ENCODE measurements at regions not wholly inside any gene's neighbourhood (a gene's known extent, or its start where the extent isn't known, plus 50 kb on each side); places are given as distances from the start of the nearest gene placed in this dataset.
"Not testable (repeated sequence)": the region's sequence is repeated elsewhere in the genome, so short reads cannot be mapped to it uniquely, and the experiment has no call there.

DNA sequence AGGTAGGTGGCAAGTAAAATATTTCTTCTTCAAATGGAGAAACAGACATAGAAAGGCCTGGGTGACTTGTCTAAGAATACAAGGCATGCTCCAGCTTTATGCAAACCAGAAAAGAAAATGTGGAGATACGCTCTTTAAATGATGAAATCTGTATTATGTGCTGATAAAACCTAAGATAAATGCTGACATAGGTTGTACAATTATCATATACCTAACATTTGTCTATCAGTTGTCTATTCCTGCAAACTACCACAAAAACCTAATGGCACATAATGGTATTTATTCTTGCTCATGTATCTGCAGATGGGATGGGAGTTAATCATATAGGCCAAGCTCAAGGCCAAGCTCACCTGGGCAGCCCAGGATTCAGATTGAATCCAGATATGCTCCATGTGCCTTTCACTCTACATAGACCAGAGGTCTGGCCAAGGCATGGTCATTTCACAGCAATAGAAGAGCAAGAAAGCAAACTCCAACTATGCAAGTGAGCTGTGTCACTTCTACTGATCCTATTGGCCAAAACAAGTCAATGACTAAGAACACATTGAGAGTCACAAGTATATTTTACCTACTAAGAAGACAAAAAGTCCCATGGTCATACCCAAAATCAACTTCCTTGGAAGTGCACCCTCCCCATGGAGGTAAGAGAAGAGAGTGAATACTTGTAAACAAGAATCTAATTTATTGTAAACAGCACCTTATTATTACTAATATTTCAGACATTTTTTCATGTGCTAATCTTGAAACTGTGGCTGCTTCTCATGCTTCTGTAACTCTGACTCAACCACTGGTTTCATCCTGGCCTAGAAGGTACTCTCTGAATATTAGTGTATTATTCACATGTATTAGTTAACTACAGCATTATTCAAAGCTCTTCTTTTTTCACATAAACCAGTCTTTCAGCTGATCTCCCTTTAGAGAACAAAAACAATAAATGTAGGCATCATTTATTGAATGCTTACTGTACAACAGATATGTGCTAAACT is 270.7 kb upstream of the SOX9 start:
- DNase-seq, result no peak

DNA sequence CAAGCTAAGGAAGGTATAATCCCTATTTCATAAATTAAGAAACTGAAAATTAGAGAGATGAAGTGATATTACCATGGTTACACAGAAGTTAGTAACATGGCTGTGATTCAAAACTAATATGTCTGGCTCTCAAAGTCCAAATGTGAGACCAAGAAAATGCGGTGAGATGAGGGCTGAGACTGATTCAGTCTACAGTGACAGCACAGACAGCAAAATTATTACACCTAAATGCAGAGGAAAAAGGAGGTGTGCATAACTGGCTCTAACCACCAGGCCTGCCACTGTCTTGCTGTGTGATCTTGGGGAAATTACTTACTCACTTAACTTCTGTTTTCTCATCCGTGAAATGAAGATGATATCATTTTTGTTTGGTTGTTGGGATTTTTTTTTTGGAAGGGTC is 270.0 kb upstream of the SOX9 start:
- DNase-seq, result no peak

DNA sequence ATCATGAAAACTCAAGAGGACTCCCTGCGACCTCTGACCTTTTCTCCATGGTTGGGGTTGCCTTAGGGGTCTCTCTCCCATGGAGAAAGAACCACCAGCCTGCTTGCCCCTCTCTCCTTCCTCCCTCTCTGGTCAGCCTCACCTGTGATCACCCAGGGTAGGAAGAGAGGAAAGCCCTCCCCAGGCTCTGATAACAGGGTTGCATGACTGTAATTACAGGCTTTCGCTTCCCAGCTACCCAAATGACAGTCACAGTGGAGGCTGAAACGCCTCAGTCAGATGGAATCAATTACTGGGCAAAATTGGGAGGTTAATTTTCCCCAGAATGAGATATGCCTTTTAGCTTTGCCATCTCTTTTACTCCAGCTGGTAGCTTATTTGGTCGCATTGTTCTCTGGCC is 265.8 kb upstream of the SOX9 start:
- DNase-seq, result no peak

DNA sequence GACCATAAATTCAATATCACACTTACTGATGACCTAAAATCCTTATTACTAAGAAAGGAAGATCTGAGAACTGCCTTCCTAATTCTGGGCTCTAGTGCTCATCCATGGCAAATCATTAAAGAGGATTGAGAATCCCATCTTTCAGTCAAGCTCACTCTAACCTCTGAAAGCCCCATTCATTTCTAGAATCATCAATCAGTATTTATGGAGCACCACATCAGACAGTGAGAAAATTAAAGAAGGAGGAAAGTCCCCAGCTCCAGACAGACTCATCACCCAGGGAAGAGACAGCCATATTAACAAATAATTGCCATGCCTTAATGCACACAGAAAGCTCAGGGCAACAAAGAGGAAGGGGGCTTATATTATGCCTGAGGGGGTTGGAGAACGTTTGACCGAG is 256.1 kb upstream of the SOX9 start:
- DNase-seq, result no peak

DNA sequence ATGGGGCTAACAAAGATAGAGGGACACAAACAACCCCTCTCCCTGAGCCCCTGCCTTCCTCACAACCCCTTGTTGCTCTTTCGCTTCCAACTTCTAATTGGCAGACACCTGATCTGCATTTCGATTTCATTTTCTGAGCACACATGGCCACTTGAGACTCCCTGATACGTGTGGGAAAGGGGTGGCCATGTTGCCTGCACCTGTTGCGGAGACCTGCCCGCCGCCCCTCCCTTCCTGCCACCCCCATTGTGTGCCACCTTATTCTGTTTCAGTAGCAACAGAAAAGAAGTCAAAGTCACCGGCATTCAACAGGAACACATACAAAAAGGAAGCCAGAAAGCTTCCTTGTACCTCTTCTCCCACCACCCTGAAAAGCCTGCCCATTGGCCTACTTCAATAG is 254.7 kb upstream of the SOX9 start:
- no peak for DNase-seq

DNA sequence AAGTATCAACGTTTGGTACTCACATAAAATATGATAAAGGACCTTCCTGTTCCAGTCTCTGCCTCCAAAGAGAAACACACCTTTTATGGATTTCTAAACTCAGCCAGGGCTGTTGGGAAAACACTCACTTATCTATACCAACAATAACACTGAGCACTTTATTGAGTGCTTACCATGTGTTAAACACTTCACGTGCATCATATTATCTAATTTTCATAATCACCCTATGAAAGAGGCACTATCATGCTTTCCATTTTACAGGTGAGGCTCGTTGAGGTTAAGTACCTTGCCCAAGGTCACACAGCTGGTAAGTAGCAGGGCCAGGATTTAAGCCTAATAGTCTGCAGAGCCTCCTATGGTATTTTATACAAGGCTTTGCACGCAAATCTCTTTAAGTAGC is 251.5 kb upstream of the SOX9 start:
- DNase-seq, result no peak

DNA sequence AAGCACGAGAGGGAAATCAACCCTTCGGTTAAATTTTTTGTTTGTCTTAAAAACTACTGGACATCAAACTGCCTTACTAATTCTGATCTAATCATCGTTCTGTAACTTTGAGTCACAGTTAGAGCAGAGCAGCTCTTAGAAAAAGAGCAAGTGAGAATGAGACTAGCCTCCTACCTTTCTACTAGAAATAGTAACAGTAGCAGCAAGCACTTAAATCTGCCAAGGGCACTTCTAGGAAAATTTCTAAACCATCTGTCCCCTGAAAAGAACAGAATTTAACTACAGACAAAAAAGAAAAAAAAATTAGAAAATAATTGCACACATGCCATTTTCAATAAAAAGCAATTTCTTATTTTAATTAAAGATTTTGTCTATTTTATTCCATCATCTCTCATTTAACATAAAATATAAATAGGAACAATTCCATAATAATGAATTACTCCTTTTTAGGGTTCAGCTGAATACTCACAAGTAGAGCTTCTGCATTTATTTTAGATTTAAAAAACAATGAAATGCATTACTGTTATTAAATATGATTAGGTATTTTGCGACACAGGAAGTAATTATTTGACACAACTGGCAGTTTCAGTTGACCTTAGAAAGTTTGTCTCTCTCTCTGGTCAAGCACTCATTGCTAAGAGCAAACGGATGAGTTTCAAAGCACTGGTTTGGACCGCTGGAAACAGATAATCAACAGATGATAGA is 250.8 kb upstream of the SOX9 start:
- no peak for DNase-seq

DNA sequence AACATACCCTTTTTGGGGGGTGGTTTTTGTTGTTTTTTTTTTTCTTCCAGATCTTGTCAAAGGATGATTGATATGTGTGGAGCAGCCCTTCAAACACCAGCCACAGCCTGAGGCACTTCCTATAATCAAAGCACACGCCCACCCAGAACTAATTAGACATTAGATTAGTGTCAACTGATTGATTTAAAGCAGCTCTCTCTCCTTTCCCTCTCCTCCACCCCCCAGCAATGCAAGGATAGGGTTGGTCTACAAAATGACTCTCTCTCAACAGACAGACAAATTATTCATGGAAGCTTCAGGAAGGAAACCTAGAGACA is 250.3 kb upstream of the SOX9 start:
- DNase-seq, result no peak

DNA sequence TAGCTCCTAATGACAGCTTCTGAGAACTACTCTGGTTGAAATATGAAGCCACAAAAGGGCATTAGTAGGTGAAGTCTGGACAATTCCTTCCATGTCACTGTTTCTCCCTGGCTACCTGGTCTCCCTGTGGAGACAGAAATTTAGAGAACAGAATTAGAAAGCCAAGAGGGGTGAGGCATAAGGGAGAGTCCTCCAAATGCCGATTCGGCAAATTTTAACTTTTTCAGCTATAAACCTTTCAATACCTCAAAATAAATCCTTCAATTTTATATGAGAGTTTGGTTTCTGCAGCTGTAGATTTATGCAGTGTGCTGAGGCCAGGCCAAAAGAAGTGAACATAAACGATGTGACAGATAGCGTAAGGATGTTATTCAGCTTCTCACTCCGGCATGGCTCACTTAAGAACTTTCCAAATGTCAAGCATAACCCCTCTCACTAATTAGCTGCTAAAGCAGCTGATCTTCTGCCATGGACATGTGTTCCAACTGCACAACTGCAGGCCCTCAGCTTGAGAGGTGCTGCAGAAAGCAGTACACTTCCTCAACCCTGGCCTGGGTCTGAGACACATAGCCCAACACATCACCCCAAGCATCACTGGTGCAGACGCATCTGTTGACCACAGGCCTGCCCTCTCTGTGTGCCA is 247.9 kb upstream of the SOX9 start:
- DNase-seq, result no peak

DNA sequence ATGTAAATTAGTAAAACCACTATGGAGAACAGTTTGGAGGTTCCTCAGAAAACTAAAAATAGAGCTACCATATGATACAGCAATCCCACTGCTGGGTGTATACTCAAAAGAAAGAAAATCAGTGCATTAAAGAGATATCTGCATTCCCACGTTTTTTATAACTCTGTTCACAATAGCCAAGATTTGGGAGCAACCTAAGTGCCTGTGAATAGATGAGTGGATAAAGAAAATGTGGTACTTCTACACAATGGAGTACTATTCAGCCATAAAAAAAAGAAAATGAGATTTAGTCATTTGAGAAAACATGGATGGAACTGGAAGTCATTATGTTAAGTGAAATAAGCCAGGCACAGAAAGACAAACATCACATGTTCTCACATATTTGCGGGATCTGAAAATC is 246.0 kb upstream of the SOX9 start:
- not testable (repeated sequence) for DNase-seq

DNA sequence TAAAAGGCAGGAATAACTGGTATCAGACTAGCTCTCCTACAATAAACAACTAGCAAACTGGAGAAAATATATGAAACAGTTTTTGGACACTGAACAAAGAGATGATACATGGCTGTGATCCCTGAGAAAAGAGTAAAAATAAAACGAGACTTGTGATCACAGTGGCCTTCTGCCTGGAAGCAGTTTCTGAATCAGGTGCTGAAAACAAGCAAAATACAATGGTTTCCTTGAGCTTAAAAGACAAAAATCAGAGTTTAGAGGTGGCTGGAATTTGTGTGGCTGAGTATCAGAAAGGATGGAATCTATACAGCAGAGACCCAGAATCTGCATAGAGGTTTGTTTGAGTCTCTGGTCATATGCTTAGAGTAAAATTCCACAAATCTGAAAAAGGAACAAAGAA is 242.5 kb upstream of the SOX9 start:
- no peak for DNase-seq

DNA sequence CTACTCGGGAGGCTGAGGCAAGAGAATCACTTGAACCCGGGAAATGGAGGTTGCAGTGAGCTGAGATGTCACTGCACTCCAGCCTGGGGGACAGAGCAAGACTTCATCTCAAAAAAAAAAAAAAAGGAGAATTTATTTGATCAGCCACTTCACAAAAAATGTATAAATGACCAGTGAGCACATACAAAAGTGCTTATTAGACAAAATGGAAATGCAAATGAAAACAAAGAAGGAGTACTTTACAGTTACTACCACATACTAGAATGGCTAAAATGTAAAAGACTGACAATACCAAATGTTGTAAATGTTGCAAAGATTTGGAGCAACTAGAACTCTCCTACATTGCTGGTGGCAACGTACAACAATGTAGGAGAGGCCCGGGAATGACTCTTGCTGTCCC is 241.8 kb upstream of the SOX9 start:
- DNase-seq, result no peak

DNA sequence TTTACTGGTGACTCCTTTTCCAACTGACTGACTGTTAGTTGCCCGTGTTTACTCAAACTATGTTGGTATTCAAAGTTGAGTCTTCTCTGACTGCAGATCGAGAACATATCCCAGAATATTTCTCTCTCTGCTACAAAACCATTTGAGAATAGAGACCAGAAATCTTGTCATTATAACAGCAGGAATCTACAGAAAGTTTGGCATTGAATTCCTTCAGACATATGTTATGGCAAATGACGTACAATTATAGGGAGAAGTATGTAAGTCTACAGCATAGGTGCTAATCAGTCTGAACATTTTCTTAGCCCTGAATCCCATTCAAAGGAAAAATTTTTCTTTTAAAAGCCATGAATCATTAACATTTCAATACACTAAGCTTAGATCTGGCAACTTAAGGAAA is 239.8 kb upstream of the SOX9 start:
- DNase-seq, result no peak

DNA sequence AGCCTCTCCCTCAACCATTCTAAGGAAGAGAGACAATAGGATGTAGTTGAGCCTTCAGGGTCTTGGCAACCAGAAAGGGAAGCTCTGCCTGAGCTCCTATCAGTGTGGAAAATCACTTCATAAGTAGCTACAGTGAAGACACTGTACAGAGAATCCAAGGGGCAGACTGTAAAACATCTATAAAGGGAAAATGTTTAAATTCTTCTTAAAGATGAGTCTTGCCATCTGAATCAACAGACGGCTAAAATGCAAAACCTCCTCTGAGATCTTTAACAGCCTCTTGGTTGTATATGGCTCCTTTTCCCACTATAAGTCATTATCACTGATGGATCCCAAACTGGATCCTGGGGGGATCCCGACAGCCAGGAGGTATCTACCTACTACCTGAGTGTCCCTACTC is 239.2 kb upstream of the SOX9 start:
- DNase-seq, result no peak

DNA sequence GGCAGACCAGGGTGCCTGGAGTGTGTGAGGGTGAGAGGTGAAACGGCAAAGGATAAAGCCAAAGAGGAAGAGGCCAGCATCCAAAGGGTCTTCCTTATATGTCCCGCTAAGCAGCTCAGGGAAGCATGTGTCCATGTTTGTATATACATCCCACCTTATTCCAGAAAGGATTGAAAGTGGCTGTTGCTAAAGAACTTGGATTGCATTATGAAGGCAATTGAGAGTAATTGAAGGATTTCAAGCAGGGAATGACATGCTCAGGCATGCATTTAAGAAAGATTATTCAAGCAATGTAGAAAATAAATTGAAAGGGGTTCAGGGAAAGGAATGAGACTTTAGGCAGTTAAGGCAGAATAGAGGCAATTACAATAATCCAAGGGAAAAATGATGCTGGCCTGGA is 237.6 kb upstream of the SOX9 start:
- DNase-seq, result no peak

DNA sequence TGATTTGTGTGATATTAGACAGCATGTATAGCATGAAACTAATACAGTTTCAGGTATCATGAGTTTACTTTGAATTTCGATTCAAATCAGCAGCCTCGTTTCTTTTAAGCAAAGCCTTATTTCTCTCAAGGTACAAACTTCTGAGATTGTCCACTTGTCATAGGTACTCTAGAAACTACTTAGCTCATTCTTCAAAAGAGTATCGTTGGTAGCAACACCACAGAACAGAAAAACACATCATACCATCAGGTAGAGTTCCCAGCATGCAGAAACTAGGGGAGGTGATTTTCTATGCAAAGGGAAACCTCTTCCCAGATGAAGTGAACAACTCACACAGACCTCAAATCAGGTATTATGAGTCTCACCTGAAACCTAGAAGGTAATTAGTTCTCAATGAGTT is 237.0 kb upstream of the SOX9 start:
- DNase-seq, result no peak

DNA sequence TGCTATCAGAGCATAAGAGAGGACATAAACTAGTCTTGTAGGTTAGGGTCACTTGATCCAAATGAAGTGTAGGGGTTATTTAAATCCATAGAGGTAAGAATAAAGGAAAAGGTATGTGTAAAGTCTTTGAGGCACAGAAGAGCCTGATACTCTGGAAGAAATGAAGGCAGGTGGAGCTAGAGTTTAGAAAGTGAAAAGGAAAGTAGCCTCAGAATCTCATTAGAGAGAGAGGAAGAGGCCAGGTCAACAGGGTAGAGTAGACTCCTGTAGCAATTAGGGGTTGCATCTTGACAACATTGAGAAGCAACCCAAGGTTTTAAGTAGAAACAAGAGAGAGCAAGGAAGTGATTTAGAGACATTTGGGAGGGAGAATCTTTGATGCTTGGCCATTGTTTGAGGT is 235.2 kb upstream of the SOX9 start:
- DNase-seq, result no peak

DNA sequence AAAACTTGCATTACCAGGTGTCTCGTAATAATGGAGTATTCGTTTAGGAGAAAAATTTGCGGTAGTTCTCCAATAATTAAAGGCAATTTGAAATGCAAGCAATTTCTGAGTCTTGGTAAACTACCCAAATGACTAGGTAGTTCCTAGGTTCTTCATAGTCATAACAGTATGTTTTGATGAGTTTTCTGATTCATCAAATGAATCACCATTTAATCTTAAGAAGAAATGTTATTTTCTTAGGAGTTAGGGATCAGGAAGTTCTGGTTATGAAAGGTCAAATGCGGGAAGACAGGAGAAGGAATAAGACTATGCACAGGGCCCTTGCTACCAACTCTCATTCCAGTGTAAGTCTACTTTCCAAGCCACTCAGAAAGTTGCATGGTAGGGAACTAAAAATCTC is 221.5 kb upstream of the SOX9 start:
- DNase-seq, result no peak

DNA sequence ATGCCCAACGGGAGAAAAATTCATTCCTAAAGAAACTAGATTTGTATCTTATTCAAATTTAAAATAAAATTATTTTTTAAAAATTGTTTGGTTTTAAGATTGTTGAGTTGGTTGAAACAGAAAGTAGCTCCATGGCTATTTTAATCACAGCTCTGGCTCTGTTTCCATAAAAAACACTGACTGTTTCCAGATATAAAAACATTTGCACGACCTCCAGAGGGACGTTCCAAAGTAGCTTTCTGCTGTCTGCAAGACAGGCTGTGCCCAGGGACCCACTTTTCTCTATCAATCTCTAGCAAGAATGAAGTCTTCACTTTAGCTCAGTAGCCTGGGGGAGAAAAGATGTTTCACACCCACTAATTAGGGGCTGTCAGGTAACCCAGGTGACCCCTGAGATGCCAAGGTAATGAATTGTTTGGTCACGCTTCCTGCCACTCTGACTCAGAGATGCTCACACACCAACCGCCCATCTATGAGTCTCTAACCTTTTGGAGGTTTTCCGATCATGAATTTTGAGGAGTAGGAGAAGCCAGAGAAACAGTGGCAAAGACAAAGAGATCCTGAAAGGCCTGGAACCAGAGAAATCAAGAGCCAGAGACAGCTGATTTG is 220.1 kb upstream of the SOX9 start:
- DNase-seq, result no peak

DNA sequence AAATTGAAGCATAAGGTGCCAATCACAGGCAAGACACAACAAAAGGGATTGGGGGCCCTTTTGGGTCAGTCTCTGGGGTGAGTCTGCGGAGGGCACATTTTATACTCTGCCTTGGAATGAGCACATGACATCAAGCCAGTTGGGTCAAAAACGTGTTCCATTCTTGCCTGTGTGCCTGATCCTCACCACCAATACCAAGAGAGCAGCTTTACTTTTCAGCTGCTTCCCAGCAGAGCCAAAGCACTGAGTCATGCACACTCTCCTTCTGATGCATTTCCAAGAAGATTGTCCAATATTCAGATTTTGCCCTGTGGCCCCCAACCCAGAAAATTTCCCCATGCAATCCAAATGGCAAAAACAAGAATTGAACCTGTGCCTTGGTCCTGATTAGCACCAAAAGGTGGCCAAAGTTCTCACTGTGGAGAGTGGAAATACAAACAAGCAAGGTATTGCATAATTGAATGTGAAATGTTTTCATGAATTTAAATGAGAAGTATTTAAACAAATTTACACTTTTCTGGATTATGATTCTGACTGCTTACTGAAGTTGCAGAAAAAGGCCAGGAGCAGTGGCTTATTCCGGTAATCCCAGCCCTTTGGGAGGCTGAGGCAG is 217.8 kb upstream of the SOX9 start:
- no peak for DNase-seq

DNA sequence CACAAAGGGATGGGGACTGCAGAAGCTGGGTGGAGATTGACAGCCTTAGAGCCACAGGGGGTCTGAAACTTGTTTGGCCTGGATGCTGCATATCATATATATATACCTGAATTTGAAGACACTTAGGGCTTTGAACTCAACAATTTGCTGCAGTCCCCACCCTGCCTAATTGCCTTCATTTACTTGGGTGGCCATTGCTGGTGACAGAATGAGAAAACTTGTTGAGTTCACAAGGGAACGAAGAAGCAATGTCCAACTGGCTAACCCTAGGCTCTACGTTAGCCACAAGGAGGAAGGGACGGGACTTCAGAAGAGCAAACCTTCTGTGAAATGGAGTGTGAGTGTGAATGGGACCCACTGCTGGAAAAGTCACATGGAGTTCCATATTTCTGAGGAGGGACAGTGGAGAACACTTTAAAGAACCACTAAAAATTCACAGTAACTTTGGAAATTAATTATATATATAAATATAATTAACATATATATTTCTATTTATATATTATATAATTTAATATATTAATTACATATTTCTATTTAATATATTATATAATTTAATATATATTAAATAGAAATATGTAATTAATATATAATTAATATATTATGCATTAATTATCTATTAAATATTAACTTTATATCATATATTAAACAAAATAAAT is 215.3 kb upstream of the SOX9 start:
- no peak for DNase-seq

DNA sequence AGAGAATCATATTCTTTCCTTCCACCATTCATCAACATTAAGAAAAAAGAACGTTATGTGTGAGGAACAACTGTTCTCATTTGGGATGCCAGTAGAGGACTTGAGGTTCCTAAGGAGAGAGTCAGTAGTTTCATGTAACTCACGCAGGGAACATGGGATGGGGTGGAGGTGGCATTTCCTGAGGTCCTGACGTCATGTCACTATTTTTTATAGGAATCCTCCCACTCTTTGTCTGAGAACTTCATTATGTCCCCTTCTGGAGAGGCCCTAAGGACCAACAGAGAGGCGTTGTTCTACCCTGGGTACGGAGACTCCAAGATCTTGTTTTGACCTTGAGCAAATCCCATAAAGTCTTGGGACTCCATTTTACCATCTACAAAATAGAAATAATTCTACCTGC is 211.7 kb upstream of the SOX9 start:
- DNase-seq, result no peak

DNA sequence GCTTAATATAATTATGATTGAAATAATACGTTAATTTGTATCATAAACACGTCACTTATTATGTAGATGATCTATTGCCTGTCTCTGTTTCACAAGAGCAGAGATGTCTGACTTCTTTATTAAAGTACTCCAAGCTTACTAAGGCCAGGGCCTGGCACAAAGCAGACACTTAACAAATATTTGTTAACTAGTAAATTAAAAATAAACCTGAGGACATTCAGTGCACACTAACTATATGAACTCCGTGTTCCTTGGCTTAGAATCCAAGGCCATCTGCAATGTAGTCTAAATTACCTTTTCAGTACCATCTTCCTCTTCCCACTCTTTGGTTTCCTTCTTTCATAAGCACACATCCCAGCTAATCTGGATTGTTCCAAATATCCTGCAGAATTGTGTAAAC is 210.8 kb upstream of the SOX9 start:
- DNase-seq, result no peak
